ENCODE measurements at regions not wholly inside any gene's neighbourhood (a gene's known extent, or its start where the extent isn't known, plus 50 kb on each side); places are given as distances from the start of the nearest gene placed in this dataset.

DNA sequence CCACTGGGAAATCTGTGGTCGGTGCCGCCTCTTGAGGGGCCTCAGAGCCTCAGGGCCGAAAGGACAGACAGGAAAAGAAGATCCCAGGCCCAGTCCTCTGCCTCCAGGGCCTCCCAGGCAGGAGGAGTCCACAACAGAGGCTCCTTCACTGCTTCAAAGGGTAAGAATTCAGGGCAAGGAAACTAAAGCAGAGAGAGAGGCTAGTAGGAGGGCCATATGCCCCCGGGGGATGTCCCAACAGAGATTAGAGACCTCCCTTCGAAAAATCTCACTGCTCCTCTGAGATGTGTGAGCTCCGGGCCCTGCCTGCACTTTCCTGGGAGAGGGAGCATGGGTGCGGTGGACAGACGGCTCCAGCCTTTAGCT lies 465.9 kb downstream of the NPHP4 start:
- H3K27me3 Mint-ChIP-seq (ENCODE audit: insufficient read depth): peaks cover 3% of the 10 kb centered on the region
- intact Hi-C loops (cut with micrococcal nuclease): no loop called here
- no peaks in the 10 kb centered on the region for H3K4me1 Mint-ChIP-seq (ENCODE audit: low read depth)
- H3K27ac Mint-ChIP-seq: no peak overlapping the region
- H3K4me3 Mint-ChIP-seq: no peak overlapping the region
- no peaks in the 10 kb centered on the region for H3K9me3 Mint-ChIP-seq
- no peaks in the 10 kb centered on the region for H3K36me3 Mint-ChIP-seq (ENCODE audit: low read depth)
- DNase-seq (ENCODE audit: low spot score): no peak

DNA sequence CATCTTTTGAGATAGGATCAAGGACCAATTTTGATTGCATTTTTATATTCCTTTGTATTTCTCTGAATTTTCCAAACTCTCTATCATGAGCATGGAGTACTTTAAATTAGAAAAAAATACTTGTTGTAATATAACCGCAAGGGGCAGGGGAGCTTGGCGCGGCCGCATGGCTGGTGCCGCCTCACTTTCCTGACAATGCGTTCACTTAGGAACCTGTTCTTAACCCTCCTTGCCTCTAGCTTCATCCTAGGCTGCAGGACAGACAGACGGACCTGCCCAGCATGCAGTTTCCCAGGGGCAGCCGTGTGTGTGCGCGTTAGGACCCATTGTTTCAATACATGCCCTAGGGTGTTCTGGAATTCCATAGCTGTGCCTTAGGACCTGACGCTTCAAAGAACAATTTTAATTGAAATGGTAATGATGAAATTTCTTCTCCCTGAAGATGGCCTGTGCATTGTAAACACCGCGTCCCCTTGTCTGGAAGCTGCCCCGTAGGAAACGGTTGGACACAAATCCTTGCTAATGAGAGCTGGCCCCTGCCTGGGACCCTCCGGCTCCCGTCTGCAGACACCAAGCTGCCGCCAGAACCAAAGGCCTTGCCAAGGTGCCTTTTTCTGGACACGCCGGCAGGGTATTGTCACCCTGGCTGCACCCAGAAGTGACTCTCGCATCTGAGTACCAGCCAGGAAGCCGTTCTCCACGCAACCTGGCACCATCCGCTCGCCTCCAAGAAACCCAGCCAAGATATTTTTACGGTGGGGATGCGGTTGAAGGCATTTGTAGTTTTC lies 466.4 kb downstream of the NPHP4 start:
- DNase-seq (ENCODE audit: low spot score): no peak
- Mint-ChIP-seq H3K27me3 (ENCODE audit: insufficient read depth) (peaks cover 7% of the 10 kb centered on the region), H3K9me3 (no peaks in the 10 kb centered on the region), H3K4me1 (ENCODE audit: low read depth) (no peaks in the 10 kb centered on the region), H3K36me3 (ENCODE audit: low read depth) (no peaks in the 10 kb centered on the region), H3K4me3 (no peak overlapping the region), H3K27ac (no peak overlapping the region)
- intact Hi-C loops (cut with micrococcal nuclease): no loop called here

DNA sequence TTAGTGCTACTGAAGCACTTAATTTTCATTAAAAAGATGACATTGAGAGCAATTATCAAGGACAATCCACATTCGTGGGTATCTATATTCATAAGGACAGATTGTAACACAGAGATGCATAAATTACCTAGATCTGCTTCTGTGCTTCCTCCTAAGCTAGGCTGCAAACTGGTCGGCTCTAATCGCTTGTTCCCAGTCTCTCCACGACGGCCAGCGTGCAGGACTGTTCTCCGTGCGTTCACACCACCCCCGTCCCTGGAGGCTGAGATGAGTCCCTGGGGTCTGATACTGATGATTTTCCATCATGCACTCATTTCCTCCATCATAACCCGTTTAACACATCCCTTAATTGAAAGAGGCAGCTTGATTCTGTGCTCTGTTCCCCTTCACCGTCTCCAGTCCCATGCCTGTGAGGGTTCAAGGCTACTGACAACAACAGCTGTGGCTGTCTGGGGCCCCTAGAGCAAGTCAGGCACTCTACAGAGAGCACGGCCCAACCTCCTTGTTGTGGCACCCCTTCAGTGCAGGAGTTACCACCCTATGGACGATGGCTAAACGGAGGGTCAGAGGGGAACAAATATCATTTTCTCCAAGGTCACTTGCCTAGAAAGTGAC lies 469.6 kb downstream of the NPHP4 start:
- Mint-ChIP-seq H3K4me1 (ENCODE audit: low read depth) (no peaks in the 10 kb centered on the region), H3K27ac (no peak overlapping the region), H3K9me3 (no peaks in the 10 kb centered on the region), H3K36me3 (ENCODE audit: low read depth) (no peaks in the 10 kb centered on the region), H3K4me3 (no peak overlapping the region), H3K27me3 (ENCODE audit: insufficient read depth) (peaks cover 15% of the 10 kb centered on the region)
- intact Hi-C loops (cut with micrococcal nuclease): no loop called here
- no peak for DNase-seq (ENCODE audit: low spot score)

DNA sequence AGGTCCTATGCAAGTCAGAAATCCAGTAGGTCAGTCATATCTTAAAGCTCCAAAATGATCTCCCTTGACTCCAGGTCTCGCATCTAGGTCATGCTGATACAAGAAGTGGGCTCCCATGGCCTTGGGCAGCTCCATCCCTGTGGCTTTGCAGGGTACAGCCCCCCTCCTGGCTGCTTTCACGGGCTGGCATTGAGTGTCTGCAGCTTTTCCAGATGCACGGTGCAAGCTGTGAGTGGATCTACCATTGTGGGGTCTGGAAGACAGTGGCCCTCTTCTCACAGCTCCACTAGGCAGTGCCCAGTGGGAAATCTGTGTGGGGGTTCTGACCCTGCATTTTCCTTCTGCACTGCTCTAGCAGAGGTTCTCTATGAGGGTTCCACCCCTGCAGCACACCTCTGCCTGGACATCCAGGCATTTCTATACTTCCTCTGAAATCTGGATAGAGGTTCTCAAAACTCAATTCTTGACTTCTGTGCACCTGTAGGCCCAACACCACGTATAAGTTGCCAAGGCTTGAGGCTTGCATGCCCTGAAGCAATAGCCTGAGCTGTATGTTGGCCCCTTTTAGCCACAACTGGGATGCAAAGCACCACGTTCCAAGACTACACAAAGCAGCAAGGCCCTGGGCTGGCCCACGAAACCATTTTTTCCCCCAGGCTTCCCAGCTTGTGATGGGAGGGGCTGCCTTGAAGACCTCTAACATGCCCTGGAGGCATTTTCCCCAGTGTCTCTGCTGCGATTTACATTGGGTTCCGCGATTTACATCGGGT lies 472.7 kb downstream of the NPHP4 start:
- Mint-ChIP-seq H3K4me3 (no peak overlapping the region), H3K4me1 (ENCODE audit: low read depth) (no peaks in the 10 kb centered on the region), H3K36me3 (ENCODE audit: low read depth) (no peaks in the 10 kb centered on the region), H3K27me3 (ENCODE audit: insufficient read depth) (peaks cover 15% of the 10 kb centered on the region), H3K9me3 (no peaks in the 10 kb centered on the region), H3K27ac (no peak overlapping the region)
- DNase-seq (ENCODE audit: low spot score): no peak
- intact Hi-C loops (cut with micrococcal nuclease): no loop called here

DNA sequence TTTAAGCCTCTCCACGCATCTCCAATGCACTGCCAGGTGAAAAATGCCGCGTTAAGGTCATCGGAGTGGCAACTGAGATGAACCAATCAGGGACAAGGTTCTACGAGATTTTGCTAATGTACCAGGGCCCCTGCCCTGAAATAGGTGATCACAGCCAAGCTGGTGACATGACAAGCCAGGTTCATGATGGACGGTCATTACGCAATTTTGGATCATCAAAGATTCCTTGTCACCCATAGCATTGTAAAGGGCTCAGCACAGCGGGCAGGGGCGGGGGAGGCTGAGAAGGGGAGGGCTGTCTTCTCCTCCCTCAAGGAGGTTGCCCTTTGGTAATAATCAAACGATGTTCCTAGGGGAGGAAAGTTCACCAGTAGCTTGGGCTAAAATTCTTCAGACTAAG lies 475.5 kb downstream of the NPHP4 start:
- Mint-ChIP-seq H3K27me3 (ENCODE audit: insufficient read depth) (peaks cover 12% of the 10 kb centered on the region), H3K27ac (no peak overlapping the region), H3K9me3 (no peaks in the 10 kb centered on the region), H3K4me3 (no peak overlapping the region), H3K36me3 (ENCODE audit: low read depth) (no peaks in the 10 kb centered on the region), H3K4me1 (ENCODE audit: low read depth) (no peaks in the 10 kb centered on the region)
- no peak for DNase-seq (ENCODE audit: low spot score)
- intact Hi-C loops (cut with micrococcal nuclease): no loop called here

DNA sequence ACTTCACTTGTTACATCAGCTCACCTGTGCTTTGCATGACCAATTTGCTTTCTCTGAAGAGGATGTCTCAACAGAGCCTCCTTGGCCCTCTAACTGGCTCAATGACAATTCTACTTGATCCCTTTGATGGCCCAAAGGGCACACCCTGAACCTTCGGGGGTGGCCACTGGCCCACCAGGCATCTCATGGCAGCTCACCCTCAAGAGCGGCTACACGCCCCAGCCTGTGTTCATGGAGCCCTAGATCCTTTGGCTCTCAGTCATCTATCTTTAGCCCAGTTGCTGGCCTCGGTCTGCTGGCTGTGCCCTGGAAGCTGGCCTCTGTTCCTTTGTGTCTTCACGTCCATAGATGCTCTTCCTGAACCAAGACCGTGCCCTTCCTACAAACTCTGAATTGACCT lies 476.7 kb downstream of the NPHP4 start:
- Mint-ChIP-seq H3K9me3 (no peaks in the 10 kb centered on the region), H3K36me3 (ENCODE audit: low read depth) (no peaks in the 10 kb centered on the region), H3K4me3 (no peak overlapping the region), H3K4me1 (ENCODE audit: low read depth) (no peaks in the 10 kb centered on the region), H3K27ac (no peak overlapping the region), H3K27me3 (ENCODE audit: insufficient read depth) (peaks cover 8% of the 10 kb centered on the region)
- DNase-seq (ENCODE audit: low spot score): no peak
- intact Hi-C loops (cut with micrococcal nuclease): no loop called here

DNA sequence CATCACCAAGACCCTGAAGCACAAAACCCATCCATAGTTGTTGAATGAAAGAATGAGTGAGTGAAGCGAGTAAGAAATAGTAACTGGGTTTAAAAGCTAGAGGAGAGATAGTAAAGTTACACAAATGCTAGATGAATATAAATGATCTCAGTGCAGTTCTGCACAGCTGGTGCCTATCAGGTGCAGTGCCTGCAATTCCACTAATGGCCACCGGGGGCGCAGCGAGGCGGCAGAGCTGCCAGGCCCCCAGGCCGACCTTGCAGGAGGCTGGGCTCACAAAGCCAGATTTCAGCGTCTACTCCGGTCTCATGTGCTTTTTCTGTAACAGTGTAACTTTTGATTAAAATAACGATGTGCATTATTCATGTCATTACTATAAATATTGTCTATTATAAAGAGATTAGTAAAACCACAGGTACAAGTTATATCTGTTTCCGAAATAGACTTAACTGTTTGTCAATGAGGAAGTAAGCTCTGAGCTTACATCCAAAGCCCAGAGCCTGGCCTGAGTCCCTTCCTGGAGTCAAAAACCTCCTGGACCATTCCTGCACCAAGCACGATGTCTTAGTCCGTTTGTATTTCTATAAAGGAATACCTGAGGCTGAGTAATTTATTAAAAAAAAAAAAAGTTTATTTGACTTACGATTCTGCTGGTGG lies 477.6 kb downstream of the NPHP4 start:
- Mint-ChIP-seq H3K9me3 (no peaks in the 10 kb centered on the region), H3K27ac (no peak overlapping the region), H3K27me3 (ENCODE audit: insufficient read depth) (peaks cover 6% of the 10 kb centered on the region), H3K4me1 (ENCODE audit: low read depth) (no peaks in the 10 kb centered on the region), H3K4me3 (no peak overlapping the region), H3K36me3 (ENCODE audit: low read depth) (no peaks in the 10 kb centered on the region)
- peak; percentile 37 for DNase-seq (ENCODE audit: low spot score)
- intact Hi-C loops (cut with micrococcal nuclease): loop anchor here (1.0 kb wide), 1 partner anchor 402 kb away; no protein-coding TSS in a partner anchor

DNA sequence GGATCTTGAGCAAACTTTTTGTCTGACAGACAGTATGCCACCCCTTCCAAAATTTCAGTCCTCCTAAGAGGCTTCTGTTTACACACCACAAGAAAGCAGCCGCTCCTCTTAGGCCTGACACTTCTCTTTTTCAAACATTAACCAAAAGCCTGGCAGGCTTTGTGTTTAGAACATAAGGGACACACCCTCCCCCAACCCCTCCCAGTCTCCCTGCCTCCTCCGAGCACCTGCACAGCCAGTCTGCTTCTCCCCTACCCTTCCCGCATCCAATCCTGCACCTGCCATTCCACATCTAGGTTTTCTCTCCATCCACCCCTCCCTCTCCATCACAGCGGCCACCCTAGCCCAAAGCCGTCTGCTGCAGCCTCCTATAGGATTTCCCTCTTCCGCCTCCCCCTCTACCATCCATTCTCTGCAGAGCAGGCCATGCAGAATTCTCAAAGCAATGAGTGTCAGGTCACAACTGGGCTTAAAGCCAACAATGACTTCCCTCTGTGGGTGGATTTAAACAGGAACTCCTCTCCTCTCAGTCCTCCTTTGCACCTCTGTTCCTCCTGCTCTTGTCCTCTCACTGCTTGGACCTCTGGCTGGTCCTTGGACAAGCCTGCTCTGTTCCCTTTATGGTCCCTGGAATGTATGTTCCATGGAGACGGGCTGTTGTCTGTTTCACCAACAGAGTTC lies 478.2 kb downstream of the NPHP4 start:
- intact Hi-C loops (cut with micrococcal nuclease): loop anchor here (1.0 kb wide), 1 partner anchor 402 kb away; no protein-coding TSS in a partner anchor
- DNase-seq (ENCODE audit: low spot score): no peak
- no peaks in the 10 kb centered on the region for H3K9me3 Mint-ChIP-seq
- no peaks in the 10 kb centered on the region for H3K4me1 Mint-ChIP-seq (ENCODE audit: low read depth)
- peaks cover 4% of the 10 kb centered on the region for H3K27me3 Mint-ChIP-seq (ENCODE audit: insufficient read depth)
- no peaks in the 10 kb centered on the region for H3K36me3 Mint-ChIP-seq (ENCODE audit: low read depth)
- H3K27ac Mint-ChIP-seq: no peak overlapping the region
- no peak overlapping the region for H3K4me3 Mint-ChIP-seq

DNA sequence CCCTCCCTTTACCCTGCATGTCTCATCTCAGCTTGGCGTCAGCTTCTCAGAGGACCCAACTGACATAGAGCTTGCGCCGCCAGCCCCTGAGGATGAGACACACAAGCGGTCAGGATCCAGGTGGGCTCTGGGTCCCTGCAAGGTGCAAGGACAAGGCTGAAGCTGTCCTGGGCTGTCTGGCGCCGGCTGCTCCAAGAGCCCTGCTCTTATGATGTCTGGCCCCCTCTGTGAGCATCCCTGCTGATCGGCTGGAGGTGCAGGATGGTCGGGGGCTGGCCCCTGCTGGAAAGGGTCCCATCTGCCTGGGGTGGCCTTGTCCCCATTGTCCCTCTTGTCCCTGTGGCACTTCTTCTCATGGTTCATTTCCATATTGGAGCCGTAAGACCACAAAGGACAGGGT lies 479.0 kb downstream of the NPHP4 start:
- Mint-ChIP-seq H3K4me1 (ENCODE audit: low read depth) (no peaks in the 10 kb centered on the region), H3K4me3 (no peak overlapping the region), H3K9me3 (no peaks in the 10 kb centered on the region), H3K27me3 (ENCODE audit: insufficient read depth) (peaks cover 2% of the 10 kb centered on the region), H3K36me3 (ENCODE audit: low read depth) (no peaks in the 10 kb centered on the region), H3K27ac (no peak overlapping the region)
- DNase-seq (ENCODE audit: low spot score): no peak
- intact Hi-C loops (cut with micrococcal nuclease): no loop called here

DNA sequence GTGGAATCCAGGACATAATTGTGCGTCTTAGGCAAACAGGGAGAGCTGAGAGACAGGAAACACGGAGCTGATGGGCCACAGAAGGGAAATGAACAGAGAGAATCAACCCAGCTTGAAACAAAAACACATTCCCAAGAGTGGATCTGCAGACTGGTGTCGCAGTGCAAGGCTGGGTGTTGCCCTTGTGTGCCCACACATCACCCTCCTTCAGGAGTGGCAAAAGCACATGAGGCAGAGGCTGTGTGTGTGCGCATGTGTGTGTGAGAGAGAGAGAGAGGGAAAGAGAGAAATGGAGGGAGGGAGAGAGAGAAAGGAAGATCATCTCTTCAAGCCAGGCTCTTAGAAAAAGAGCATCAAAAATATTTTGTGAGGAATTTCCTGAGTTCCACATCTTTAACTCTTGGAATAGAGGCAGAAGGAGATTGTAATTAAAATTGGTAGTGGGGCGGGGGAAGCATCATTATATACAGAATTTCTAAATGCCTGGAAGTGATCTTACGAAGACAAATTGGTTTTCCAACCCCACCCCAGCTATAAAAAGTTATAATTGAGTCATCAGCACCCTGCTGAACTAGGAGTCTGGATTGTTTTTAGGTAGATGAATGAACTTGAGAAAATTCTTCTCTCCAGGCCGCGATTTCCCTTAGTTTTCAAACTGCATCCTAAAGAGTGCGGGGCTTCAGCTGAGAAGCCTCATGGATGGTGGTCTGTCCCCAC lies 480.7 kb downstream of the NPHP4 start:
- H3K4me1 Mint-ChIP-seq (ENCODE audit: low read depth): no peaks in the 10 kb centered on the region
- H3K27ac Mint-ChIP-seq: no peak overlapping the region
- H3K36me3 Mint-ChIP-seq (ENCODE audit: low read depth): no peaks in the 10 kb centered on the region
- H3K9me3 Mint-ChIP-seq: no peaks in the 10 kb centered on the region
- no peak for DNase-seq (ENCODE audit: low spot score)
- peaks cover 2% of the 10 kb centered on the region for H3K27me3 Mint-ChIP-seq (ENCODE audit: insufficient read depth)
- no peak overlapping the region for H3K4me3 Mint-ChIP-seq
- intact Hi-C loops (cut with micrococcal nuclease): no loop called here

DNA sequence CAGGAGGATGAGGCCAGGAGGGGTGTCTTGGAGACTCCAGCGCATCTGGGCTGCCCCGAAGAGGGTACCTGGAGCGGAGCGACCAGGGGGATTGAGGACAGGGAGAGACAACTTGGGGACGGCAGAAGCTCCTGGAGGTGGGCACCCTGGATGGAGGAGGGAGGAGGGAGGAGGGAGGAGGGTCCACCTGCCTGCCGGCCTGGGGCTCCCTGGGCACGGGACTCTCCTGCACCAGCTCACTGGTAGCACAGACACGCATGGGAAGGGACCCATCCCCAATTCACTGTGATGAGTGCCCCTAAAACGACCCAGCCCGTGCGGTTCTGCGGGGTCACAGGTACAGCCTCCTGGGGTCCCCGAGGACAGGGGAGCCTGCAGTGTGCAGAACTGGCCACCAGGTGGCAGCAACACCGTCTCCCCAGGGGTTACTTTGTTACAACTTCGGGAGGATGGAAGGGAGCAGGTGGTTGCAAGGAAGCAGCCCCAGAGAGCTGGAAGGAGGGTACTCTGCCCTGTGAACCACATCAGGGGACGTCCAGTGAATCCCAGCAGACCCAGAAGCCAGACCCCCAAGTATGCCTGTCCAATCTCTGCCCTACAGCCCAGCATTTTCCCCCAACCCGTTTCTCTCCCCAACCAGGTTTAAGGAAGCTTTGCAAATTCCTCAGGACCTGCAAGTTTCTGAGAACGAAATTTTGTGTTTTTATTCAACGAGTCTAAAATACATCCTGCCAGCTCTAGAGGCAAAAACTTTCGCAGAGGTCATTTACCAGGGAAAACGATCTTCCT lies 482.4 kb downstream of the NPHP4 start:
- Mint-ChIP-seq H3K27me3 (ENCODE audit: insufficient read depth) (peaks cover 2% of the 10 kb centered on the region), H3K4me3 (no peak overlapping the region), H3K4me1 (ENCODE audit: low read depth) (no peaks in the 10 kb centered on the region), H3K9me3 (no peaks in the 10 kb centered on the region), H3K36me3 (ENCODE audit: low read depth) (no peaks in the 10 kb centered on the region), H3K27ac (no peak overlapping the region)
- intact Hi-C loops (cut with micrococcal nuclease): loop anchor here (1.0 kb wide), 2 partner anchors 236 to 406 kb away; no protein-coding TSS in a partner anchor
- peak; percentile 44 for DNase-seq (ENCODE audit: low spot score)
